IMR-90 (cell line): ENCODE measurements at regions not wholly inside any gene's neighbourhood (a gene's known extent, or its start where the extent isn't known, plus 50 kb on each side); places are given as distances from the start of the nearest gene placed in this dataset.

Experiments used
- ATAC-seq: fragments of 200-7000 bp; cut with Tn5 transposase; 2 replicates; pipeline ENCODE4 v1.9.1; 2020; ENCODE audit warnings: low read depth, mild to moderate bottlenecking, moderate library complexity
- BruUV-seq: library from RNA; stranded (reverse); fragments of 400-500 nt; replicated peaks from 2 replicates; lab custom pipeline; 2021; lab: Mats Ljungman, UMichigan
- CTCF ChIA-PET: fragments of 300-600 bp; formaldehyde crosslinking; extraction: SDS; loops from one replicate; lab custom pipeline; 2021; ENCODE audit warnings: antibody characterized with exemption; lab: Yijun Ruan, JAX
- POLR2A ChIA-PET: fragments of 300-600 bp; sonication (Branson Sonifier 250); formaldehyde crosslinking; loops from one replicate; lab custom pipeline; 2022; ENCODE audit warnings: antibody characterized with exemption; ENCODE audit not compliant: unreplicated experiment; lab: Charles Lee
- DNase-seq: peaks from one replicate; pipeline ENCODE4 v3.0.0; 2013
- H2AFZ ChIP-seq: replicated peaks from 2 replicates; pipeline ENCODE3; 2013; ENCODE audit warnings: low read length, mild to moderate bottlenecking; ENCODE audit not compliant: poor library complexity
- H2AK5ac ChIP-seq: 2 replicates; pipeline ENCODE4 v1.6.1; 2013; ENCODE audit warnings: low read depth, low read length, inconsistent platforms
- H2AK9ac ChIP-seq: replicated peaks from 2 replicates; pipeline ENCODE3; 2013; ENCODE audit warnings: mild to moderate bottlenecking, low read depth, low read length, moderate library complexity; ENCODE audit not compliant: poor library complexity
- H2BK120ac ChIP-seq: 2 replicates; pipeline ENCODE4 v1.6.1; 2013; ENCODE audit warnings: low read depth, low read length, inconsistent platforms
- H2BK15ac ChIP-seq: 3 replicates; pipeline ENCODE4 v1.6.1; 2013; ENCODE audit warnings: low read depth, low read length, inconsistent platforms
- H2BK20ac ChIP-seq: 2 replicates; pipeline ENCODE4 v1.6.1; 2013; ENCODE audit warnings: low read depth, mild to moderate bottlenecking, inconsistent platforms, low read length, moderate library complexity
- H2BK5ac ChIP-seq: 2 replicates; pipeline ENCODE4 v1.6.1; 2013; ENCODE audit warnings: mild to moderate bottlenecking, low read depth, low read length, inconsistent platforms; ENCODE audit not compliant: poor library complexity, severe bottlenecking
- H3K14ac ChIP-seq: replicated peaks from 2 replicates; pipeline ENCODE4 v1.6.1; 2013; ENCODE audit warnings: low read depth, low read length, inconsistent platforms
- H3K18ac ChIP-seq: 2 replicates; pipeline ENCODE4 v1.6.1; 2013; ENCODE audit warnings: low read depth, low read length, control low read depth
- H3K23ac ChIP-seq: 2 replicates; pipeline ENCODE4 v1.6.1; 2013; ENCODE audit warnings: low read depth, low read length, inconsistent platforms
- H3K27ac ChIP-seq: 2 replicates; pipeline ENCODE4 v1.5.1; 2013; ENCODE audit warnings: mild to moderate bottlenecking, control low read depth, low read length; ENCODE audit not compliant: insufficient read depth
- H3K27me3 ChIP-seq: 2 replicates; pipeline ENCODE4 v1.6.1; 2013; ENCODE audit warnings: low read length; ENCODE audit not compliant: control insufficient read depth, insufficient read depth
- H3K36me3 ChIP-seq: 2 replicates; pipeline ENCODE4 v1.6.1; 2013; ENCODE audit warnings: low read length, mixed read lengths; ENCODE audit not compliant: control insufficient read depth, insufficient read depth
- H3K4ac ChIP-seq: 2 replicates; pipeline ENCODE4 v1.6.1; 2013; ENCODE audit warnings: low read depth, low read length, inconsistent platforms
- H3K4me1 ChIP-seq: 2 replicates; pipeline ENCODE4 v1.6.1; 2013; ENCODE audit warnings: low read length, mixed read lengths; ENCODE audit not compliant: control insufficient read depth, insufficient read depth
- H3K4me2 ChIP-seq: 2 replicates; pipeline ENCODE4 v1.6.1; 2013; ENCODE audit warnings: low read depth, mild to moderate bottlenecking, control low read depth, low read length, moderate library complexity
- H3K4me3 ChIP-seq: 2 replicates; pipeline ENCODE4 v1.5.1; 2013; ENCODE audit warnings: low read depth, mild to moderate bottlenecking, control low read depth, low read length, moderate library complexity; ENCODE audit not compliant: insufficient read depth
- H3K56ac ChIP-seq: 2 replicates; pipeline ENCODE4 v1.6.1; 2013; ENCODE audit warnings: low read length, inconsistent platforms; ENCODE audit not compliant: insufficient read depth; ENCODE audit errors: extremely low read depth
- H3K79me1 ChIP-seq, 2 experiments: 2 replicates each; pipeline ENCODE4 v1.6.1; 2013; ENCODE audit warnings: low read length in 2 of 2, inconsistent platforms in 1 of 2, low read depth in 1 of 2
- H3K9ac ChIP-seq: 2 replicates; pipeline ENCODE4 v1.6.1; 2013; ENCODE audit warnings: low read depth, low read length, control low read depth
- H3K9me1 ChIP-seq: 2 replicates; pipeline ENCODE4 v1.6.1; 2013; ENCODE audit warnings: low read length, inconsistent platforms; ENCODE audit not compliant: insufficient read depth
- H3K9me3 ChIP-seq: 2 replicates; pipeline ENCODE4 v1.6.1; 2013; ENCODE audit warnings: low read length; ENCODE audit not compliant: control insufficient read depth, insufficient read depth
- H4K20me1 ChIP-seq: 2 replicates; pipeline ENCODE4 v1.6.1; 2013; ENCODE audit warnings: low read length, inconsistent platforms; ENCODE audit not compliant: insufficient read depth
- H4K5ac ChIP-seq: 2 replicates; pipeline ENCODE4 v1.6.1; 2013; ENCODE audit warnings: mild to moderate bottlenecking, low read depth, low read length, control low read depth
- H4K8ac ChIP-seq, 2 experiments: 2 replicates each; pipeline ENCODE4 v1.6.1; 2013; ENCODE audit warnings: low read depth in 2 of 2, low read length in 2 of 2, control low read depth in 1 of 2, inconsistent platforms in 1 of 2
- H4K91ac ChIP-seq: 2 replicates; pipeline ENCODE4 v1.6.1; 2013; ENCODE audit warnings: low read depth, low read length, inconsistent platforms; ENCODE audit not compliant: insufficient read depth
- BHLHE40 ChIP-seq: fragments of 150-350 bp; IDR thresholded peaks from 2 replicates; pipeline ENCODE4 v1.6.1; 2016; ENCODE audit warnings: mild to moderate bottlenecking, low read depth, low read length
- CEBPB ChIP-seq: IDR thresholded peaks from 2 replicates; pipeline ENCODE4 v1.6.1; 2012; ENCODE audit warnings: low read depth, low read length, improper control_type of control experiment
- CHD1 ChIP-seq: IDR thresholded peaks from 2 replicates; pipeline ENCODE4 v1.6.1; 2012; ENCODE audit warnings: low read depth, low read length, improper control_type of control experiment
- CTCF ChIP-seq: conservative IDR thresholded peaks from 2 replicates; pipeline ENCODE4 v1.5.1; 2012; ENCODE audit warnings: mild to moderate bottlenecking, low read depth, low read length, improper control_type of control experiment
- ELK1 ChIP-seq: fragments of 150-350 bp; IDR thresholded peaks from 2 replicates; pipeline ENCODE4 v1.6.1; 2016; ENCODE audit warnings: low read depth, mild to moderate bottlenecking, low read length, moderate library complexity, borderline replicate concordance
- MAFK ChIP-seq: IDR thresholded peaks from 2 replicates; pipeline ENCODE4 v1.6.1; 2012; ENCODE audit warnings: low read depth, low read length, improper control_type of control experiment
- MXI1 ChIP-seq: IDR thresholded peaks from 2 replicates; pipeline ENCODE4 v1.6.1; 2012; ENCODE audit warnings: low read depth, mild to moderate bottlenecking, low read length, moderate library complexity, borderline replicate concordance
- NFE2L2 ChIP-seq: fragments of 150-350 bp; IDR thresholded peaks from 2 replicates; pipeline ENCODE4 v1.6.1; 2016; ENCODE audit warnings: low read depth, mild to moderate bottlenecking, low read length
- POLR2A ChIP-seq: IDR thresholded peaks from 2 replicates; pipeline ENCODE4 v1.6.1; 2012; ENCODE audit warnings: mild to moderate bottlenecking, low read depth, low read length
- RFX5 ChIP-seq: IDR thresholded peaks from 2 replicates; pipeline ENCODE4 v1.8.0; 2012; ENCODE audit warnings: low read depth, mild to moderate bottlenecking, low read length, moderate library complexity
- SMC3 ChIP-seq: fragments of 150-350 bp; IDR thresholded peaks from 2 replicates; pipeline ENCODE4 v1.6.1; 2016; ENCODE audit warnings: low read depth, mild to moderate bottlenecking, antibody characterized with exemption, low read length, moderate library complexity
- USF2 ChIP-seq: fragments of 150-350 bp; IDR thresholded peaks from 2 replicates; pipeline ENCODE4 v1.6.1; 2017; ENCODE audit warnings: mild to moderate bottlenecking, antibody characterized with exemption, low read length, low read depth
- WGBS, 2 experiments: methylation state at CpG; one replicate each; pipeline versions ENCODE4 v1.1.5 to v1.1.7; 2013; ENCODE audit warnings: missing lambda C conversion rate in 2 of 2; ENCODE audit not compliant: insufficient read length in 1 of 2; ENCODE audit errors: extremely low coverage in 2 of 2; 5-methylcytosine and 5-hydroxymethylcytosine counted together
- dilution Hi-C: fragments of 300-500 bp; cut with HindIII; formaldehyde crosslinking; loops from one replicate; pipeline ENCODE4 v1.14.3; 2018; ENCODE audit warnings: low sequenced_read_pairs; ENCODE audit not compliant: unreplicated experiment
- in situ Hi-C: fragments of 300-500 bp; cut with MboI; formaldehyde crosslinking; loops from 3 replicates; pipeline ENCODE4 v1.14.3; 2019; ENCODE audit warnings: low sequenced_read_pairs, inconsistent platforms, mixed read lengths
- intact Hi-C: fragments of 100-400 bp; cut with micrococcal nuclease; formaldehyde crosslinking; loops from 2 replicates; pipeline ENCODE4 v1.10.0; 2022

GRCh38 chr20:63094767-63095499, 88.2 kb upstream of the BHLHE23 start:
- no peak overlapping the region for H2AFZ ChIP-seq
- no peak overlapping the region for H3K23ac ChIP-seq
- no peak overlapping the region for H3K4ac ChIP-seq
- ChIA-PET CTCF (no interaction called here), POLR2A (no interaction called here)
- H3K4me2 ChIP-seq = no peak overlapping the region
- H3K27ac ChIP-seq = no peak overlapping the region
- in situ Hi-C loops (no loop called here), intact Hi-C loops (no loop called here), dilution Hi-C loops (no loop called here)
- no peak overlapping the region for H3K18ac ChIP-seq
- H3K4me3 ChIP-seq = no peak overlapping the region
- H3K9ac ChIP-seq = no peak overlapping the region
- no peaks in the 10 kb centered on the region for H3K79me1 ChIP-seq
- no peak overlapping the region for H2BK120ac ChIP-seq
- H2BK20ac ChIP-seq = no peak overlapping the region
- DNase-seq = no peak
- no peak overlapping the region for H4K5ac ChIP-seq
- H3K4me1 ChIP-seq = no peaks in the 10 kb centered on the region
- H3K9me3 ChIP-seq = no peaks in the 10 kb centered on the region
- H3K14ac ChIP-seq = no peak overlapping the region
- no peak overlapping the region for H3K56ac ChIP-seq
- H2BK5ac ChIP-seq = no peak overlapping the region
- H3K9me1 ChIP-seq = no peaks in the 10 kb centered on the region
- no peak for ATAC-seq
- no peak overlapping the region for H2AK9ac ChIP-seq
- H4K91ac ChIP-seq = no peak overlapping the region
- no peak overlapping the region for H4K8ac ChIP-seq
- no peak overlapping the region for H2BK15ac ChIP-seq
- H3K36me3 ChIP-seq = no peaks in the 10 kb centered on the region
- 56% methylated on average over 11 of the region's 22 CpGs; no CpG with 5 or more reads in 1 of the 2 experiments for WGBS, 2 experiments
- TF ChIP-seq POLR2A (no peak), CTCF (no peak), MXI1 (no peak), CEBPB (no peak), BHLHE40 (no peak), NFE2L2 (no peak), RFX5 (no peak), MAFK (no peak), SMC3 (no peak), ELK1 (no peak), USF2 (no peak), CHD1 (no peak)
- H4K20me1 ChIP-seq = no peaks in the 10 kb centered on the region
- no TSS peak for BruUV-seq
- no peak overlapping the region for H2AK5ac ChIP-seq
- H3K27me3 ChIP-seq = peaks cover 31% of the 10 kb centered on the region
